SK-N-SH treated with all-trans-retinoic acid at 6 μM for 48 hours (cell line): ENCODE measurements at regions not wholly inside any gene's neighbourhood (a gene's known extent, or its start where the extent isn't known, plus 50 kb on each side); places are given as distances from the start of the nearest gene placed in this dataset.

Experiments used
- ATAC-seq: fragments of 200-7000 bp; cut with Tn5 transposase; 3 replicates; pipeline ENCODE4 v1.9.1; 2020; ENCODE audit warnings: mild to moderate bottlenecking, moderate library complexity
- ARNTL ChIP-seq: fragments of 450-650 bp; formaldehyde crosslinking; IDR thresholded peaks from 2 replicates; pipeline ENCODE4 v1.5.0; 2020; ENCODE audit warnings: low read depth, mild to moderate bottlenecking, moderate library complexity, borderline replicate concordance
- BACH2 ChIP-seq: fragments of 250-450 bp; sonication (Bioruptor Pico); IDR thresholded peaks from 2 replicates; pipeline ENCODE4 v1.9.0; 2021; ENCODE audit warnings: mild to moderate bottlenecking, borderline replicate concordance
- CREB5 ChIP-seq: fragments of 250-450 bp; sonication (Bioruptor Pico); IDR thresholded peaks from 2 replicates; pipeline ENCODE4 v1.5.1; 2020; ENCODE audit warnings: low read depth, mild to moderate bottlenecking, moderate library complexity
- CSRNP3 ChIP-seq: fragments of 250-450 bp; sonication (Bioruptor Pico); IDR thresholded peaks from 2 replicates; pipeline ENCODE4 v1.5.1; 2021; ENCODE audit warnings: mild to moderate bottlenecking, moderate library complexity
- ESRRG ChIP-seq: fragments of 250-450 bp; sonication (Bioruptor Pico); IDR thresholded peaks from 2 replicates; pipeline ENCODE4 v1.6.1; 2021; ENCODE audit warnings: mild to moderate bottlenecking
- ISL1 ChIP-seq: fragments of 250-450 bp; sonication (Bioruptor Pico); IDR thresholded peaks from 2 replicates; pipeline ENCODE4 v2.1.2; 2022; ENCODE audit warnings: mild to moderate bottlenecking, moderate library complexity
- PATZ1 ChIP-seq: fragments of 250-450 bp; sonication (Bioruptor Pico); IDR thresholded peaks from 2 replicates; pipeline ENCODE4 v1.8.0; 2020; ENCODE audit warnings: mild to moderate bottlenecking, moderate library complexity, borderline replicate concordance
- POU6F1 ChIP-seq: fragments of 250-450 bp; sonication (Bioruptor Pico); IDR thresholded peaks from 2 replicates; pipeline ENCODE4 v1.8.0; 2021; ENCODE audit warnings: low read depth, mild to moderate bottlenecking, moderate library complexity, borderline replicate concordance
- PPARA ChIP-seq: fragments of 250-450 bp; sonication (Bioruptor Pico); IDR thresholded peaks from 2 replicates; pipeline ENCODE4 v1.5.0; 2020; ENCODE audit warnings: mild to moderate bottlenecking, borderline replicate concordance
- RARB ChIP-seq: fragments of 250-450 bp; sonication (Bioruptor Pico); IDR thresholded peaks from 2 replicates; pipeline ENCODE4 v1.8.0; 2021; ENCODE audit warnings: mild to moderate bottlenecking, moderate library complexity
- SNAI2 ChIP-seq: fragments of 250-450 bp; sonication (Bioruptor Pico); IDR thresholded peaks from 2 replicates; pipeline ENCODE4 v1.5.0; 2020; ENCODE audit warnings: mild to moderate bottlenecking, moderate library complexity
- TCF4 ChIP-seq: fragments of 250-450 bp; sonication (Bioruptor Pico); IDR thresholded peaks from 2 replicates; pipeline ENCODE4 v1.8.0; 2021; ENCODE audit warnings: mild to moderate bottlenecking, moderate library complexity, borderline replicate concordance
- TOX ChIP-seq: fragments of 250-450 bp; sonication (Bioruptor Pico); IDR thresholded peaks from 2 replicates; pipeline ENCODE4 v1.8.0; 2021; ENCODE audit warnings: mild to moderate bottlenecking, moderate library complexity, borderline replicate concordance
- TSHZ2 ChIP-seq: fragments of 250-450 bp; sonication (Bioruptor Pico); IDR thresholded peaks from 2 replicates; pipeline ENCODE4 v1.5.0; 2020; ENCODE audit warnings: mild to moderate bottlenecking, moderate library complexity
- ZC3H10 ChIP-seq: fragments of 250-450 bp; sonication (Bioruptor Pico); IDR thresholded peaks from 2 replicates; pipeline ENCODE4 v1.5.1; 2021; ENCODE audit warnings: mild to moderate bottlenecking, moderate library complexity
- ZFP3 ChIP-seq: fragments of 250-450 bp; sonication (Bioruptor Pico); IDR thresholded peaks from 2 replicates; pipeline ENCODE4 v1.5.0; 2020; ENCODE audit warnings: mild to moderate bottlenecking, moderate library complexity
- ZNF565 ChIP-seq: fragments of 450-650 bp; formaldehyde crosslinking; conservative IDR thresholded peaks from 2 replicates; pipeline ENCODE4 v1.5.0; 2020; ENCODE audit warnings: low read depth, mild to moderate bottlenecking, moderate library complexity
- ZNF70 ChIP-seq: fragments of 450-650 bp; formaldehyde crosslinking; IDR thresholded peaks from 2 replicates; pipeline ENCODE4 v1.5.0; 2020; ENCODE audit warnings: mild to moderate bottlenecking, moderate library complexity
- ZNF8 ChIP-seq: fragments of 450-650 bp; formaldehyde crosslinking; IDR thresholded peaks from 2 replicates; pipeline ENCODE4 v1.5.0; 2020; ENCODE audit warnings: mild to moderate bottlenecking, moderate library complexity

GRCh38 chr14:27721760-27722159 lies 1044.8 kb upstream of the FOXG1 start:
- no peak for ATAC-seq
- TF ChIP-seq ZNF70 (no peak), PPARA (CRISPR knock-in tag) (no peak), SNAI2 (CRISPR knock-in tag) (no peak), BACH2 (no peak), ESRRG (no peak), ZFP3 (CRISPR knock-in tag) (no peak), RARB (CRISPR knock-in tag) (no peak), ARNTL (no peak), PATZ1 (no peak), ZNF565 (CRISPR knock-in tag) (no peak), ZNF8 (CRISPR knock-in tag) (no peak), ZC3H10 (no peak), TSHZ2 (CRISPR knock-in tag) (no peak), CREB5 (CRISPR knock-in tag) (no peak)

- no peak for TF ChIP-seq ISL1 (CRISPR knock-in tag)
- no peak for TF ChIP-seq ZFP3 (CRISPR knock-in tag)
- TF ChIP-seq TOX (CRISPR knock-in tag): no peak
Measured at GRCh38 chr14:27725482-27725881, 1041.1 kb upstream of the FOXG1 start.

GRCh38 chr14:27727251-27727770 lies 1039.3 kb upstream of the FOXG1 start:
- no peak for ATAC-seq
- TF ChIP-seq TCF4 (CRISPR knock-in tag): no peak
- TF ChIP-seq TSHZ2 (CRISPR knock-in tag): no peak
- no peak for TF ChIP-seq RARB (CRISPR knock-in tag)

More at GRCh38 chr14:27725482-27725881, 1041.1 kb upstream of the FOXG1 start:
- ATAC-seq: no peak

GRCh38 chr14:27730204-27730603 lies 1036.4 kb upstream of the FOXG1 start:
- TF ChIP-seq ISL1 (CRISPR knock-in tag) (no peak), BACH2 (no peak), CSRNP3 (CRISPR knock-in tag) (no peak), TOX (CRISPR knock-in tag) (no peak), ZC3H10 (no peak), PPARA (CRISPR knock-in tag) (no peak), ARNTL (no peak), ZNF565 (CRISPR knock-in tag) (no peak), POU6F1 (CRISPR knock-in tag) (no peak)
- TF ChIP-seq, all 23 proteins: peak for 0
- no peak for ATAC-seq
